ENCODE measurements at regions not wholly inside any gene's neighbourhood (a gene's known extent, or its start where the extent isn't known, plus 50 kb on each side); places are given as distances from the start of the nearest gene placed in this dataset.

DNA sequence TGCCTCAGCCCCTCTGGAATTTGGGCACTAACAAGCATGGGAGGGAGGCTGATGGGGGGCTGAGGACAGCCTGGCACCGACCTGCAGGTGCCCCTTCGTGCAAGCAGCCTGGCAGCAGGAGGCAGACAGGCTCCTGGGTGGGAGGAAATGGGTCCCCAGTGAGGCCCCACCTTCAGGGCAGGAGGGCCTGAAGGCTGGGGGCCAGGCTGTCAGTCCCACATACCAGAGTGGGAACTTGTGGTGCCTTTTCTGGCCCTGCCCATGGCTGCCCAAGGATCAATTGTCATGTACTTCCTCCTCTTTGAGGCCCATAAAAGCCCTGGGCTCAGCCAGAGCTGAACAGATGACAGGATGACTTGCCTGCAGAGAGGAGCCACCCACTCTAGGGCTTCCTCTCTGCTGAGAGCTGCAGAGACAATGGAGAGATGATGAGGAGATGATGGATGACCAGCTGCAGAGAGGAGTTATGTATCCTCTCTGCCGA, 141.0 kb downstream of the PDHA2 start:
- Histone ChIP-seq H3F3A (ENCODE audit: low read depth) (0 out of 2 replicates have a peak, but pooled peaks cover 3% of the 10 kb centered on the region), H3K9me2 (replicated peaks; ENCODE audit: low read depth, low read length) (no peaks in the 10 kb centered on the region), H3K4me1 (ENCODE audit: insufficient read depth, low read length, poor library complexity, severe bottlenecking) (peaks cover 29% of the 10 kb centered on the region), H3K79me2 (ENCODE audit: insufficient read depth, low read length) (no peaks in the 10 kb centered on the region), H3K4me3 (ENCODE audit: low read length, poor library complexity, severe bottlenecking) (no peak overlapping the region), H3K36me3 (ENCODE audit: insufficient read depth, low read length) (no peaks in the 10 kb centered on the region), H3K9ac (ENCODE audit: low read depth, low read length, poor library complexity, severe bottlenecking) (no peak overlapping the region), H3K9me3 (ENCODE audit: insufficient read depth, low read depth, low read length) (peaks cover 5% of the 10 kb centered on the region; the same call in 1 of the 2 replicates), H3K4me2 (ENCODE audit: low read depth, low read length, poor library complexity, severe bottlenecking) (no peak overlapping the region), H4K20me1 (ENCODE audit: insufficient read depth, low read length, poor library complexity, severe bottlenecking) (no peaks in the 10 kb centered on the region), H3K27me3 (ENCODE audit: insufficient read depth, low read length, poor library complexity, severe bottlenecking) (no peaks in the 10 kb centered on the region), H2AFZ (ENCODE audit: low read length) (no peak overlapping the region)
- no peak for TF ChIP-seq EZH2phosphoT487 (IDR thresholded peaks at IDR 0.05; ENCODE audit: borderline replicate concordance)
- TF ChIP-seq, protein P1, sequence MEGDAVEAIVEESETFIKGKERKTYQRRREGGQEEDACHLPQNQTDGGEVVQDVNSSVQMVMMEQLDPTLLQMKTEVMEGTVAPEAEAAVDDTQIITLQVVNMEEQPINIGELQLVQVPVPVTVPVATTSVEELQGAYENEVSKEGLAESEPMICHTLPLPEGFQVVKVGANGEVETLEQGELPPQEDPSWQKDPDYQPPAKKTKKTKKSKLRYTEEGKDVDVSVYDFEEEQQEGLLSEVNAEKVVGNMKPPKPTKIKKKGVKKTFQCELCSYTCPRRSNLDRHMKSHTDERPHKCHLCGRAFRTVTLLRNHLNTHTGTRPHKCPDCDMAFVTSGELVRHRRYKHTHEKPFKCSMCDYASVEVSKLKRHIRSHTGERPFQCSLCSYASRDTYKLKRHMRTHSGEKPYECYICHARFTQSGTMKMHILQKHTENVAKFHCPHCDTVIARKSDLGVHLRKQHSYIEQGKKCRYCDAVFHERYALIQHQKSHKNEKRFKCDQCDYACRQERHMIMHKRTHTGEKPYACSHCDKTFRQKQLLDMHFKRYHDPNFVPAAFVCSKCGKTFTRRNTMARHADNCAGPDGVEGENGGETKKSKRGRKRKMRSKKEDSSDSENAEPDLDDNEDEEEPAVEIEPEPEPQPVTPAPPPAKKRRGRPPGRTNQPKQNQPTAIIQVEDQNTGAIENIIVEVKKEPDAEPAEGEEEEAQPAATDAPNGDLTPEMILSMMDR (conservative IDR thresholded peaks at IDR 0.05; ENCODE audit: low read length) = no peak

DNA sequence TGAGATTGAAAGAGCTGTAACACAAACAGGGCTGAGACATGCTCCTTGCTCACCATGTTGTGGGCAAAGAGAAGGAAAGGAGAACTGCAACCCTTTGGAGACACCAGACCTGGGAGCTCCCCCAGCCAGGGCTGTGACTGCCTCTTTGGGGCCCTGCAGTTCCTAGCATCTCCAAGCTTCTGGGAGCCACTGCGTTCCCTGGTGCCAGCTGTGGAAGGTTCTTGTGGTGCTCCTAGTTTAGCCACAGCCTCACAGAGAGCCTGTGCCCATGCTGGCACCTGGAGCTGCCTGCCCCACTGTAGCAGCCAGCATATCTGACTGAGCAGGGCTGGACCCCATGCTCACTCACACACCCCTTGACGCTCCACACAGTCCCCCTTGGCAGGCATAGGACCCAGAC, 141.7 kb downstream of the PDHA2 start:
- H2AFZ ChIP-seq (ENCODE audit: low read length) = no peak overlapping the region
- 0 out of 2 replicates have a peak, but pooled peaks cover 3% of the 10 kb centered on the region for H3F3A ChIP-seq (ENCODE audit: low read depth)
- H3K36me3 ChIP-seq (ENCODE audit: insufficient read depth, low read length) = no peaks in the 10 kb centered on the region
- H3K27me3 ChIP-seq (ENCODE audit: insufficient read depth, low read length, poor library complexity, severe bottlenecking) = no peaks in the 10 kb centered on the region
- TF ChIP-seq, protein P1 (conservative IDR thresholded peaks at IDR 0.05; ENCODE audit: low read length) = no peak
- TF ChIP-seq EZH2phosphoT487 (IDR thresholded peaks at IDR 0.05; ENCODE audit: borderline replicate concordance) = no peak
- no peak overlapping the region for H3K9ac ChIP-seq (ENCODE audit: low read depth, low read length, poor library complexity, severe bottlenecking)
- no peaks in the 10 kb centered on the region for H3K9me2 ChIP-seq (replicated peaks; ENCODE audit: low read depth, low read length)
- H3K9me3 ChIP-seq (ENCODE audit: insufficient read depth, low read depth, low read length) = peaks cover 5% of the 10 kb centered on the region; the same call in 1 of the 2 replicates
- no peaks in the 10 kb centered on the region for H3K79me2 ChIP-seq (ENCODE audit: insufficient read depth, low read length)
- no peak overlapping the region for H3K4me2 ChIP-seq (ENCODE audit: low read depth, low read length, poor library complexity, severe bottlenecking)
- no peaks in the 10 kb centered on the region for H4K20me1 ChIP-seq (ENCODE audit: insufficient read depth, low read length, poor library complexity, severe bottlenecking)
- no peak overlapping the region for H3K4me3 ChIP-seq (ENCODE audit: low read length, poor library complexity, severe bottlenecking)
- peaks cover 32% of the 10 kb centered on the region for H3K4me1 ChIP-seq (ENCODE audit: insufficient read depth, low read length, poor library complexity, severe bottlenecking)

DNA sequence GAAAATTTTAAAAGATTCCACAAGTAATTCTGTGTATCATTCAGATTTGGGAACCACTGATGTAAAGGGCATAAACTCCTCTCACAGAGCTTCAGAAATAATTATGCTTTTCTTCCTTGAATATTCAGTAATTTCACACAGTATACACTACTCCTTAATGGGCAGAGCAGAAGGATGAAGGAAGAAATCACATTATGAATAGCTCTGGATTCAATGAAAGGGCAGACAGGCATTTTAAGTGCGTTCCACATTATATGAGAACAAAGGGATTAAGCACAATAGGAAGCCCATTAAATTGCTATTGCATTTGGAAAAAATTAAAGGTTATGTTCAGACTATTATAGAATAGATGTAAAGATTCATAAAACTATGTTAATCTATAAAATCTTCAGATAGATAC, 142.6 kb downstream of the PDHA2 start:
- H3K27me3 ChIP-seq (ENCODE audit: insufficient read depth, low read length, poor library complexity, severe bottlenecking) = no peaks in the 10 kb centered on the region
- H3K9me2 ChIP-seq (replicated peaks; ENCODE audit: low read depth, low read length) = no peaks in the 10 kb centered on the region
- no peak overlapping the region for H3K4me3 ChIP-seq (ENCODE audit: low read length, poor library complexity, severe bottlenecking)
- H3F3A ChIP-seq (ENCODE audit: low read depth) = 0 out of 2 replicates have a peak, but pooled peaks cover 3% of the 10 kb centered on the region
- no peak for TF ChIP-seq EZH2phosphoT487 (IDR thresholded peaks at IDR 0.05; ENCODE audit: borderline replicate concordance)
- TF ChIP-seq, protein P1 (conservative IDR thresholded peaks at IDR 0.05; ENCODE audit: low read length) = no peak
- no peak overlapping the region for H3K4me2 ChIP-seq (ENCODE audit: low read depth, low read length, poor library complexity, severe bottlenecking)
- H3K9ac ChIP-seq (ENCODE audit: low read depth, low read length, poor library complexity, severe bottlenecking) = no peak overlapping the region
- H2AFZ ChIP-seq (ENCODE audit: low read length) = no peak overlapping the region
- H3K4me1 ChIP-seq (ENCODE audit: insufficient read depth, low read length, poor library complexity, severe bottlenecking) = peaks cover 32% of the 10 kb centered on the region
- H4K20me1 ChIP-seq (ENCODE audit: insufficient read depth, low read length, poor library complexity, severe bottlenecking) = no peaks in the 10 kb centered on the region
- H3K79me2 ChIP-seq (ENCODE audit: insufficient read depth, low read length) = no peaks in the 10 kb centered on the region
- no peaks in the 10 kb centered on the region for H3K36me3 ChIP-seq (ENCODE audit: insufficient read depth, low read length)
- H3K9me3 ChIP-seq (ENCODE audit: insufficient read depth, low read depth, low read length) = peaks cover 5% of the 10 kb centered on the region; the same call in 1 of the 2 replicates
